Stimulated activated CD8-positive, alpha-beta memory T cell treated with anti-CD3 and anti-CD28 coated beads, Interleukin-7, amount 100 ng/mL, for 1 hour (primary cell): ENCODE measurements at regions not wholly inside any gene's neighbourhood (a gene's known extent, or its start where the extent isn't known, plus 50 kb on each side); places are given as distances from the start of the nearest gene placed in this dataset.

Experiments
- DNase-seq, 2 donors: peaks; one replicate each; pipeline ENCODE4 v3.0.0-alpha.2; 2020; ENCODE audit warnings: low read depth in 2 of 2

- DNase-seq: no peak
Measured at GRCh38 chr17:77700165-77700881, 258.2 kb upstream of the TNRC6C start.

- no peak for DNase-seq
Measured at GRCh38 chr17:77701996-77702395, 256.5 kb upstream of the TNRC6C start.

- no peak for DNase-seq
Measured at GRCh38 chr17:77704048-77704815, 254.3 kb upstream of the TNRC6C start.

GRCh38 chr17:77706938-77707337 lies 251.6 kb upstream of the TNRC6C start:
- no peak for DNase-seq

- DNase-seq: no peak
Measured at GRCh38 chr17:77707546-77707945, 251.0 kb upstream of the TNRC6C start.

GRCh38 chr17:77708049-77708448 lies 250.5 kb upstream of the TNRC6C start:
- no peak for DNase-seq

- DNase-seq: no peak
Measured at GRCh38 chr17:77708936-77709335, 249.6 kb upstream of the TNRC6C start.

- no peak for DNase-seq
Measured at GRCh38 chr17:77709594-77709993, 248.9 kb upstream of the TNRC6C start.

GRCh38 chr17:77712578-77712977 lies 245.9 kb upstream of the TNRC6C start:
- DNase-seq: no peak

- no peak for DNase-seq
Measured at GRCh38 chr17:77716289-77716926, 242.1 kb upstream of the TNRC6C start.

GRCh38 chr17:77717941-77718668 lies 240.4 kb upstream of the TNRC6C start:
- no peak for DNase-seq

- DNase-seq: no peak
Measured at GRCh38 chr17:77718669-77718961, 239.9 kb upstream of the TNRC6C start.

GRCh38 chr17:77719806-77720205 lies 238.7 kb upstream of the TNRC6C start:
- DNase-seq: no peak

- no peak for DNase-seq
Measured at GRCh38 chr17:77720946-77721845, 237.3 kb upstream of the TNRC6C start.

- DNase-seq: no peak
Measured at GRCh38 chr17:77721846-77722160, 236.7 kb upstream of the TNRC6C start.

- no peak for DNase-seq
Measured at GRCh38 chr17:77722366-77722765, 236.1 kb upstream of the TNRC6C start.

GRCh38 chr17:77723071-77723908 lies 235.2 kb upstream of the TNRC6C start:
- DNase-seq: no peak

GRCh38 chr17:77723909-77724875 lies 234.3 kb upstream of the TNRC6C start:
- DNase-seq: no peak

GRCh38 chr17:77724876-77725615 lies 233.5 kb upstream of the TNRC6C start:
- no peak for DNase-seq
